Activated T-helper 2 cell treated with anti-CD3 and anti-CD28 coated beads, Interferon-gamma antibody, Interleukin-2, Interleukin-4, amounts not matched to agents 10 μg/mL and 5 μg/mL and 100 μg/mL, durations not matched to agents 14 hours and 24 hours and 36 hours (primary cell): ENCODE measurements at regions not wholly inside any gene's neighbourhood (a gene's known extent, or its start where the extent isn't known, plus 50 kb on each side); places are given as distances from the start of the nearest gene placed in this dataset.

Source experiments
- DNase-seq: peaks from one replicate; pipeline ENCODE4 v3.0.0; 2021; ENCODE audit warnings: low spot score
- H3K27ac Mint-ChIP-seq: one replicate; pipeline ENCODE4 v1.8.0; 2021; ENCODE audit warnings: mixed read lengths
- H3K27me3 Mint-ChIP-seq: one replicate; pipeline ENCODE4 v1.8.0; 2021; ENCODE audit warnings: low read depth, mixed read lengths
- H3K36me3 Mint-ChIP-seq: one replicate; pipeline ENCODE4 v1.8.0; 2021; ENCODE audit warnings: low read depth, mixed read lengths
- H3K4me1 Mint-ChIP-seq: one replicate; pipeline ENCODE4 v1.8.0; 2021; ENCODE audit warnings: low read depth, mixed read lengths
- H3K4me3 Mint-ChIP-seq: one replicate; pipeline ENCODE4 v1.8.0; 2021; ENCODE audit warnings: low read depth, mild to moderate bottlenecking, moderate library complexity, mixed read lengths
- H3K9me3 Mint-ChIP-seq: one replicate; pipeline ENCODE4 v1.8.0; 2021; ENCODE audit warnings: mixed read lengths
- intact Hi-C: fragments of 100-400 bp; cut with micrococcal nuclease; formaldehyde crosslinking; loops from one replicate; pipeline ENCODE4 v1.15.1; 2023

DNA sequence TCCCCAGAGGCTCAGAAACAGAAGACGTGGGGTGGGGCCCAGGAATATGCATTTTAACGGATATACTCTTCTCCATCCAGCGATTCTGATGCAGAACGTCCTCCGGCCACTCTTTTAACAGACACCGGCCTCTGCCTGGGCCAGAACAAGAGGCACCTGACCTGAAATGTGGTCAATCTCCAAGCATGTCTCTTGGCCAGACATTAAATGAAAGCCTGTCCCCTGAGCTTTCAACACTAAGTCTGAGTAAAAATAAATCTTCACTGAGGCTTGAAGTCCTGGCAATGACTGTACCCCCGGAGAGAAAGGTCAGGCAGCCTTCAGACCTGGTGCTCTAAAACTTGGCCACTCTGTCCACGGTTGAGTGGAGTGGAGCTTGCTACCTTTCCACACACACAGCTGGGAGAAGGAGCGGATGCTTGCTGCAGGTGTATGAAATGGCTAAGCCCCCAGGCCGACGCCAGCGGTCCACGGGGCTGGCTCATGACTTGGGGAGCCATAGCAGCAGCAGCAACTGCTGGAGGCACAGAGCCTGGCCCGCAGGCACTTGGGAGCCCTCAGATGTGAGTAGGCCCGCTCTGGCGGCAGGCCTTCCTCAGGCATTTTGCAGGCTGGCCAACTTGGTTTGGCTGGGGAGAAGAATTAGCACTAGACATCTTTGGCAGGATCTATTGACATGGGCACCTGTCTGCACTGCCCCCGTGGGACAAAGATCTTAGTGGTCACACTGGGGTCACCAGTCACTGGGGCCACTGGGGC lies 79.7 kb downstream of the TMEM17 start:
- Mint-ChIP-seq H3K4me1 (no peaks in the 10 kb centered on the region), H3K36me3 (no peaks in the 10 kb centered on the region), H3K27me3 (peaks cover 13% of the 10 kb centered on the region), H3K4me3 (no peak overlapping the region), H3K27ac (no peak overlapping the region), H3K9me3 (no peaks in the 10 kb centered on the region)
- intact Hi-C loops, result no loop called here
- no peak for DNase-seq

DNA sequence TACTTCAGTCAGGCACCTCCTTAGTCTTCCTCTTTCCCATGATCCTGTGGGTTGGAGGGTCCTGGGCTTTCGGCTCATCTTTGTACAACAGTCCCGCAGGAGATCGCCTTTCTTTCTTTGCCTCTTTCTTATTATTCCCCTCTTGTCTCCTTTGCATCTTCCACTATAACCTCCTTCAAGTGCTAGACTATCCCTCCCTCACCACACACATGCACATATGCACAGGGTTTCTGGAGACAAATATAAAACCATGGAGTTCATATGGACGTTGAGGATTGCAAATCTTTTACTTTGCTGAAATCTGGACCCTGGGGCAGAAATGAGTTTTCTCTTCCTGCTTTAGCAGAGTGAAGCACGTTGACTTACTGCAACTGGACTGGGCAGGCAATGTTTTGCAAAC lies 80.3 kb downstream of the TMEM17 start:
- H3K9me3 Mint-ChIP-seq, result no peaks in the 10 kb centered on the region
- H3K27ac Mint-ChIP-seq, result no peak overlapping the region
- H3K4me3 Mint-ChIP-seq, result no peak overlapping the region
- H3K27me3 Mint-ChIP-seq, result peaks cover 19% of the 10 kb centered on the region
- no peaks in the 10 kb centered on the region for H3K36me3 Mint-ChIP-seq
- no peaks in the 10 kb centered on the region for H3K4me1 Mint-ChIP-seq
- no peak for DNase-seq
- intact Hi-C loops, result no loop called here

DNA sequence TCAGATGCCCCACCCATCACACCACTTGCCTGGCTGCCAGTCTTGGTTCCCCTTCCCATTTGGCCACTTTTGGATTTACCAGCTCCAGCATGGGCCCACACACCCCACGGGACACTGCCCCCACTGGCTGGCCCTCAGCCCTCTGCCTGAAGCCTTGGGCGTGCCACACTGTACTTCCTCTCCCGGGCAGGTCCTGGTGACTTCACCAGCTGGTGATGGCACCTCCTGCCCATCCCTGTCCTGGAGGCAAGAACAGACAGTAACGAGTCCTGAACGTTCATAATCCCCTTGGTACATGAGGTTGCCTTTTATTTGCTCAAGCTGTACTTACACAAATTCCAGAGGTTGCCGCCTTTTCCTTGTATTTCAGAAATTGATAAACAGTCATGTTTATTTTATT lies 81.1 kb downstream of the TMEM17 start:
- H3K4me1 Mint-ChIP-seq, result no peaks in the 10 kb centered on the region
- H3K4me3 Mint-ChIP-seq, result no peak overlapping the region
- H3K9me3 Mint-ChIP-seq, result no peaks in the 10 kb centered on the region
- no peak overlapping the region for H3K27ac Mint-ChIP-seq
- intact Hi-C loops, result no loop called here
- DNase-seq, result no peak
- no peaks in the 10 kb centered on the region for H3K36me3 Mint-ChIP-seq
- peaks cover 23% of the 10 kb centered on the region for H3K27me3 Mint-ChIP-seq

DNA sequence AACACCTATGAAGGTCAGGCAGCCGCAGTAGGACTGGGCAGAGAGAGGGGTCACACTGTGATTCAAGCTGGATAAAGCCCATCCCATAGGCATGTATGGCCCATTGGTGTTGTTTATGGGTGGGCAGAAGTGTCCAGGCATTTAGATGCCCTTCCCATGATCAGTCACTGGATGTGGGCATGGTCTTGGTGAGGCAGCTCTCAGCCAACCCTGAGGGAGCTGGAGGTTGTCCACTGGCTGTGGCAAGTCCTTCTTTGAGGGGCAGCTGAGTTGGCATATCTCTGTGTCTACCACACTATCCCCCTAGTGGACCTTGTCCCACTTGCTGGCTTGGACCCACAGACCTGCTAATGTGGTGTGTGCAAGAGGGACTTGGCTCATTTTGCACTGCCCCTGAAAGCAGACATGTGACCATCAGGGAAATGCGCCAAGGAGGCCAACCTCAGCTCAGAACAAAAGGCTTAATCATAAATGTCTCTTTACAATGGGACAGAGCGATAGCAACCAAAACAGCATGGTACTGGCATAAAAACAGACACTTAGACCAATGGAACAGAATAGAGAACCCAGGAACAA lies 82.0 kb downstream of the TMEM17 start:
- Mint-ChIP-seq H3K4me1 (no peaks in the 10 kb centered on the region), H3K27ac (no peak overlapping the region), H3K36me3 (no peaks in the 10 kb centered on the region), H3K27me3 (peaks cover 28% of the 10 kb centered on the region), H3K9me3 (peaks cover 4% of the 10 kb centered on the region), H3K4me3 (no peak overlapping the region)
- intact Hi-C loops, result no loop called here
- no peak for DNase-seq

DNA sequence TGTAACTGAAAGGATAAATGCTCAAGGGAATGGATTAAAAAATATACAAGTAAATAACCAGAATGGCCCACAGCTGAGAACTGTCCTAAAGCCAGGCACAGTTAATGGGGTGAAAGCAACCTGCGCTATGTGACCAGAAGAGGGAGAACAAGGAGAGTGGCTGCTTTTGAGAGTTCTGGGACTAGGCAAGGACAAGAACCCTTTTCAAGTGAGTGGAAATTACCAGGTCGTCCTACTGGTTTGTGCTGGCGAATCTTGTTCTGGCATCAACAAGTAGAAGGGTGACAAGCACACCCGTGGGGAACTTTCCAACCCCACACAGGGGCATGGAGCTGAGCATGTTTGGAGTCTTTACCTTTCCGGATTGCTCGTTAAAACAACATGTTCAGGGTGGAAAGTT lies 82.8 kb downstream of the TMEM17 start:
- Mint-ChIP-seq H3K9me3 (peaks cover 5% of the 10 kb centered on the region), H3K4me3 (no peak overlapping the region), H3K4me1 (no peaks in the 10 kb centered on the region), H3K27me3 (peaks cover 28% of the 10 kb centered on the region), H3K36me3 (no peaks in the 10 kb centered on the region), H3K27ac (no peak overlapping the region)
- intact Hi-C loops, result no loop called here
- DNase-seq, result no peak

DNA sequence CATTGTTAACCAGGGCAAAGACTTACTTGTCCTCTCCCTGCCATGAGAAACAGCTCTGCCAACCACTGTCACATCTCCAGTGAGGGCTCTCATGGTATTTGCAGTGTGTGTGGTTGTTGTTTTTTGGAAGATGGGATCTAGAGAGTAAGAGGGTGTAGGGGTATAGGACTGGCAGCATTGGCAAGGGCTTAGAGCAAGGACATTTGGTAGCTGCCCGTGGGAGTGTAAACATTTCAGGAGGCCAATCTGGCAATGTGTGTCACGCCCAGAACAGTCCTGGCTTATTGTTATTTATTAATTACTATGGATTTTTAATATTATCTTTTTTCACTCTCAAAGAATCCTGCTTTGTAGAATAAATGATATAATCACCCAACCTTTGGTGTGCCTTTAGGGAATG lies 90.5 kb downstream of the TMEM17 start:
- Mint-ChIP-seq H3K36me3 (no peaks in the 10 kb centered on the region), H3K27ac (no peak overlapping the region), H3K4me1 (peaks cover 8% of the 10 kb centered on the region), H3K4me3 (no peak overlapping the region), H3K27me3 (peaks cover 11% of the 10 kb centered on the region), H3K9me3 (peaks cover 5% of the 10 kb centered on the region)
- DNase-seq, result no peak
- intact Hi-C loops, result no loop called here

DNA sequence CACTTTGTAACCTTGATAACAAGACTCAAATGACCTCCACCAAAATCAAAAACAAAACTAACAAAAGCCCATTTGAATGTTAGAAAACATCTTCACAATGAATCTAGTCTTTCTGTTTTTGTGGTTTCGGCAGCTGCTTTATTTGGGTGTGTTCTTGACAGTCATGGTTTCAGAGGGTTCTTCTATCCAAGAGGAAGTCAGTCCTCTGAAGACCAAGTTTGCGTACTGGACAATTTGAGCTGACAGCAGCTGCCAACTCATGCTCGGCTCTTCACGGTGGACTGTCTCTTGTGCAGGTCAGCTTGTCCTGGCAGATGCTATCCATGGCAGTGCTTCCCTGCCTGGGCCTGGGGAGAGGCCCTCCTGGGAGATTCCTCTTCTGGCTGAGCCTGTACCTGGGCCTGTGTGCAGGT lies 91.0 kb downstream of the TMEM17 start:
- Mint-ChIP-seq H3K4me3 (no peak overlapping the region), H3K27ac (no peak overlapping the region), H3K4me1 (peaks cover 8% of the 10 kb centered on the region), H3K9me3 (peaks cover 5% of the 10 kb centered on the region), H3K27me3 (peaks cover 10% of the 10 kb centered on the region), H3K36me3 (no peaks in the 10 kb centered on the region)
- intact Hi-C loops, result no loop called here
- no peak for DNase-seq

DNA sequence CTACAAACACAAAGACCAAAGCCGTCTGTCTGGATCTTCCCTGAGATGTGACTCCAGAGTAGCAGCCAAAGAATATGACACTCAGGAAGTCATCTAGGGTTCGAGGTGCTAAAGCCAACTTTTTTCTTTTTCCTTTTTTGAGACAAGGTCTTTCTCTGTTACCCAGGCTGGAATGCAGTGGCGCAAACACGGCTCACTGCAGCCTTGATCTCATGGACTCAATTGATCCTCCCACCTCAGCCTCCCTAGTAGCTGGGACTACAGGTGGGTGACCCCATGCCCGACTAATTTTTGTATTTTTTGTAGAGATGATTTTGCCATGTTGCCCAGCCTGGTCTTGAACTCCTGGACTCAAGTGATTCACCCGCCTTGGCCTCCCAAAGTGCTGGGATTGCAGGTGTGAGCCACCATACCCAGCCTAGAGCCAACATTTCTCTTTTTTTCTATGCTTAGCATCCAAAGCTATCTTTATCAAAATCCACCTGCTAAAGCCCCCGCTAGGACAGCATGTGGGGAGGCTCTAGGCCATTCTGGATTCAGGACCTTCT lies 92.8 kb downstream of the TMEM17 start:
- no peaks in the 10 kb centered on the region for H3K36me3 Mint-ChIP-seq
- no peak for DNase-seq
- H3K27ac Mint-ChIP-seq, result no peak overlapping the region
- intact Hi-C loops, result loop anchor here (5.0 kb wide), 1 partner anchor 216 kb away; the partner anchor contains the start of gene B3GNT2
- H3K9me3 Mint-ChIP-seq, result no peaks in the 10 kb centered on the region
- H3K4me3 Mint-ChIP-seq, result no peak overlapping the region
- peaks cover 4% of the 10 kb centered on the region for H3K27me3 Mint-ChIP-seq
- H3K4me1 Mint-ChIP-seq, result peaks cover 8% of the 10 kb centered on the region

DNA sequence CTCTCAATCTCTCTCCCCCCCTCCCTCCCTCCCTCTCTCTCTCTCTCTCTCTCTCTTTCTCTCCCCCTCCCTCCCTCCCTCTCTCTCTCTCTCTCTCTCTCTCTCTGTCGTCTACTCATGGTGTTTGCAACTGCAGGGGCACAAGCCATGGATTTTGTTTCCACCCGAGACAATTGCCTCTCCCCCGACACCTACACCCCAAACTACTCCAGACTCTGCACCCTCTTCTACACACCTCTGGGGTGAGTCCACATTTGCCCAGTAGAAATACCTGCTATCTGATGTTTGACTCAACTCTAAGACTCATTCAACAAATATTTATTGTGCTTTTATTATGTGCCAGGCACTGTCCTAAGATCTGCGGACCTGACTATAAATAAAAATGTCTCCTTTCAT lies 93.7 kb downstream of the TMEM17 start:
- H3K27ac Mint-ChIP-seq, result no peak overlapping the region

DNA sequence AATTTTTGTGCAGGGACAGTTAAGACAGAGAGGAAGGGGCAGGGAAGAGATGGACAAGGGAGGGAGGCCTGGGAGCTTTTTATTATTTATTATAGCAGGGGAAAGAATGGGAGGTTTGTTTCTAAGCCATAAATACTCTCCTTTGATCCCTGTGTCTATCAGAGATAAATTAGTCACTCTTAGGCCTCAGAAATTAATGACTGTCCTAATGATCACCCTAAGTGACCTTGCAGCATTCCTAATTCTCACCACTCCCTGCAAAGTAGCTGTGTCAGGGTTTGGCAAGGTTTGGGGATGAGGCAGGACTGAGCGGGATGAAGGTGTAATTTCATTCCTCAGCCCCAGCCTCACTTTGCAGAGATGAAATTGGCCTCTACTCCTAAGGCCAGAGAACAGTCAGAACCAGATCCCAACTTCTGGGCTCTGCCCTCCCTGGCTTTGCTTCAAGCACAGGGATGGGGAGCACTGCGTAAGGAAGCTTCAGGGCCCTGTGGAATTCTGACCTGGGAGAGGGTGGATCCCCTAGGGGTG lies 95.0 kb downstream of the TMEM17 start:
- DNase-seq, result no peak
- H3K36me3 Mint-ChIP-seq, result no peaks in the 10 kb centered on the region
- intact Hi-C loops, result loop anchor here (1.0 to 5.0 kb wide), 2 partner anchors 214 to 418 kb away; partner anchors contain the start of gene B3GNT2
- H3K4me1 Mint-ChIP-seq, result peaks cover 8% of the 10 kb centered on the region
- no peak overlapping the region for H3K4me3 Mint-ChIP-seq
- no peaks in the 10 kb centered on the region for H3K27me3 Mint-ChIP-seq
- no peaks in the 10 kb centered on the region for H3K9me3 Mint-ChIP-seq
- no peak overlapping the region for H3K27ac Mint-ChIP-seq

More for the DNA sequence above, 93.7 kb downstream of the TMEM17 start:
- Mint-ChIP-seq H3K36me3 (no peaks in the 10 kb centered on the region), H3K4me3 (no peak overlapping the region), H3K9me3 (no peaks in the 10 kb centered on the region), H3K4me1 (peaks cover 8% of the 10 kb centered on the region), H3K27me3 (no peaks in the 10 kb centered on the region)
- DNase-seq, result no peak
- intact Hi-C loops, result loop anchor here (1.0 to 5.0 kb wide), 3 partner anchors 106 to 494 kb away; partner anchors contain the start of gene B3GNT2

DNA sequence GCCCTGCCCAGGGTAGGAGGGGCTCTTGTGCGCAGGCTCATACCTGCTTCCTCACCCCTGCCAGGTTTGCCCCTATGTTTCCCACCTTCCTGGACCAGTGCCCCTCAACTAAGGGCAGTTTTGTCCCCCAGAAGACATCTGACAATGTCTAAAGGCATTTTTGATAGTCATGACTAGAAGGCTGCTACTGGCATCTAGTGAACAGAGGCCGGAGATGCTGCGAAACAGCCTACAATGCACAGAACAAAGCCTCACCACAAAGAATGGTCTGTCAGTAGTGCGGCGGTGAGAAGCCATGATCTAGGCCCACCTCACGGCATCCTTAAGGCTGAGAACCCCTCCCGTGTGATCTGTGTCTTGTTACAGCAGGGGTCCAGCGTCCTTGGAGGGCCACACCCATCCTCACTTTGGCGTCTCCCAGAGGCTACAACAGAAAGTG lies 96.0 kb downstream of the TMEM17 start:
- Mint-ChIP-seq H3K9me3 (no peaks in the 10 kb centered on the region), H3K27me3 (no peaks in the 10 kb centered on the region), H3K36me3 (no peaks in the 10 kb centered on the region), H3K4me1 (peaks cover 3% of the 10 kb centered on the region), H3K4me3 (no peak overlapping the region), H3K27ac (no peak overlapping the region)
- intact Hi-C loops, result loop anchor here (5.0 kb wide), 1 partner anchor 213 kb away; the partner anchor contains the start of gene B3GNT2
- no peak for DNase-seq

DNA sequence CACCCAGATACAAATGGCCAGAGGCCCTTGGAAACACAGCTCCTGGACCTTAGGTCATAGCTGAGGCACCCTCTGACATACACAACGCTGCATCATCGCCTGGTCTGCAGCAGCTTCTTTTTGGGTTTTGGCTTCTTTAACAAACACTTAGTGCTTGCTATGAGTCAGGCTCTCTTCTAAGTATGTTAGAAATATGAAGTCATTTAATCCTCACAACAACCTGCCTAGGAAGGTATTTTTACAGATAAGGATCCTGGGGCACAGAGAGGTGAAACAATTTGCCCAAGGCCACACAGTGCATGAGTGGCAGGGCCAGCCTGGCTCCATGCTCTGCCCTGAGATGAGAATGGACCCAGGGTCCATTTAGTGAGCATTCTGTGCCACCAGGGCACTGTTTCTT lies 96.6 kb downstream of the TMEM17 start:
- intact Hi-C loops, result no loop called here
- Mint-ChIP-seq H3K4me1 (no peaks in the 10 kb centered on the region), H3K27ac (no peak overlapping the region), H3K27me3 (no peaks in the 10 kb centered on the region), H3K9me3 (no peaks in the 10 kb centered on the region), H3K4me3 (no peak overlapping the region), H3K36me3 (no peaks in the 10 kb centered on the region)
- no peak for DNase-seq

DNA sequence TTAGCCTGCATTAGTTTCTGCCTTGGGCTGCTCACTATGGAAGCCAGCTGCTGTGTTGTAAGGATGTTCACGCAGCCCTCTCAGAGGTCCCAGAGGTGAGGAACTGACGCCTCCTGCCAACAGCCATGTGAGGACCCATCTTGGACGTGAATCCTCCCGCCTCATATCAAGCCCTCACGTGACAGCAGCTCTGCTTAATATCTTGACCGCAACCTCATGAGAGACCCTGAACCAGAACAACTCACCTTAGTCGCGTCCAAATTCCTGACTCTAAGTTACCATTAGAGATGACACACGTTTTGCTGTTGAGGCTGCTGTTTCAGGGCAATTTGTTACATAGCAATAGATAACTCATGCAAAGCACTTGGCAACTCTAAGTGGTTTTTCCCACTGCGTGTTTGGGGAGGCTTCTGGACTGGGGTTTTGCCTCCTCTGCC lies 97.7 kb downstream of the TMEM17 start:
- Mint-ChIP-seq H3K4me1 (no peaks in the 10 kb centered on the region), H3K27ac (no peak overlapping the region)
- intact Hi-C loops, result no loop called here

More for the DNA sequence above, 97.7 kb downstream of the TMEM17 start:
- Mint-ChIP-seq H3K27me3 (no peaks in the 10 kb centered on the region), H3K9me3 (no peaks in the 10 kb centered on the region), H3K4me3 (no peak overlapping the region), H3K36me3 (no peaks in the 10 kb centered on the region)
- no peak for DNase-seq
